ENCODE measurements at regions not wholly inside any gene's neighbourhood (a gene's known extent, or its start where the extent isn't known, plus 50 kb on each side); places are given as distances from the start of the nearest gene placed in this dataset.

DNA sequence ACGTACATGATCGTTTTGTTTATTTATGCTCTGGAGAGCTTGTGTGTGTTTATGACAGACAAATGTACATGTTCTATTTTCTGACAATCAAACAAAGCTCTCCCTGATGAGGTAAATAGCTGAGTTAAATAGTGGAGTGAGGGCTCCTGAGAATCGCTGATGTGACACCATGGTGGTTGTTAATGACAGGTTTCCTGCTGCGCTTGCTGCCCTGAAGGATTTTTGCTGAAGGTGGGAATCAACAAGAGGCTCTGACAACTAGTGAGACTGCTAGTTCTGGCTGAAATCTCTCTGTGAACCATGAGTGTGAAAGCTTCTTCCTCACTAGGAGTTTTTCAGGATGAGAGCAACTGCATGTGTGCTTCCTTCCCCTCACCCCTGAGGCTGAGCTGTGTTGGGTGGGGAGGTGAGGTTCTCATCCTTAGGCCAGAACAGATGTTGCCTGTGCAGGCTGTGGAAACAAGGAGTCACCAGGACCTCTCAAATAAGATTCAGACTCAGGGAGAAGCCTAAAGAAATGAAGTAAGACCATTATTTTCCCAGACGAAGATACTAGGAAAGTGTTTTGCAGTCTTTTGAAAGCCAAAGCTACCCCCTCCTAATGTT, 173.4 kb upstream of the JADE1 start:
- TF ChIP-seq, protein P1, sequence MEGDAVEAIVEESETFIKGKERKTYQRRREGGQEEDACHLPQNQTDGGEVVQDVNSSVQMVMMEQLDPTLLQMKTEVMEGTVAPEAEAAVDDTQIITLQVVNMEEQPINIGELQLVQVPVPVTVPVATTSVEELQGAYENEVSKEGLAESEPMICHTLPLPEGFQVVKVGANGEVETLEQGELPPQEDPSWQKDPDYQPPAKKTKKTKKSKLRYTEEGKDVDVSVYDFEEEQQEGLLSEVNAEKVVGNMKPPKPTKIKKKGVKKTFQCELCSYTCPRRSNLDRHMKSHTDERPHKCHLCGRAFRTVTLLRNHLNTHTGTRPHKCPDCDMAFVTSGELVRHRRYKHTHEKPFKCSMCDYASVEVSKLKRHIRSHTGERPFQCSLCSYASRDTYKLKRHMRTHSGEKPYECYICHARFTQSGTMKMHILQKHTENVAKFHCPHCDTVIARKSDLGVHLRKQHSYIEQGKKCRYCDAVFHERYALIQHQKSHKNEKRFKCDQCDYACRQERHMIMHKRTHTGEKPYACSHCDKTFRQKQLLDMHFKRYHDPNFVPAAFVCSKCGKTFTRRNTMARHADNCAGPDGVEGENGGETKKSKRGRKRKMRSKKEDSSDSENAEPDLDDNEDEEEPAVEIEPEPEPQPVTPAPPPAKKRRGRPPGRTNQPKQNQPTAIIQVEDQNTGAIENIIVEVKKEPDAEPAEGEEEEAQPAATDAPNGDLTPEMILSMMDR (conservative IDR thresholded peaks at IDR 0.05) = no peak
- TF ChIP-seq EZH2 (IDR thresholded peaks at IDR 0.05; ENCODE audit: low read depth) = no peak
